Stimulated activated naive B cell treated with anti-CD40 and anti-IgM and Interleukin-4, amounts not matched to agents 10 μg/mL and 1 μg/mL and 100 μg/mL, for 72 hours (primary cell): ENCODE measurements at regions not wholly inside any gene's neighbourhood (a gene's known extent, or its start where the extent isn't known, plus 50 kb on each side); places are given as distances from the start of the nearest gene placed in this dataset.

Source experiments
- ATAC-seq, 2 donors: fragments of 150-1000 bp; cut with Tn5 transposase; replicated peaks; 2 replicates each; pipeline ENCODE4 v1.10.0; 2021; ENCODE audit warnings: moderate library complexity in 1 of 2
- DNase-seq: peaks from one replicate; pipeline ENCODE4 v3.0.0; 2021
- H3K27ac Mint-ChIP-seq: one replicate; pipeline ENCODE4 v1.8.0; 2022; ENCODE audit warnings: mild to moderate bottlenecking, mixed read lengths
- H3K27me3 Mint-ChIP-seq, 2 donors: one replicate each; pipeline ENCODE4 v1.8.0; 2022; ENCODE audit warnings: mixed read lengths in 2 of 2
- H3K36me3 Mint-ChIP-seq, 2 donors: one replicate each; pipeline ENCODE4 v1.8.0; 2022; ENCODE audit warnings: mixed read lengths in 2 of 2, mild to moderate bottlenecking in 1 of 2
- H3K4me1 Mint-ChIP-seq, 2 donors: one replicate each; pipeline ENCODE4 v1.8.0; 2022; ENCODE audit warnings: mixed read lengths in 2 of 2, mild to moderate bottlenecking in 1 of 2
- H3K4me3 Mint-ChIP-seq, 2 donors: one replicate each; pipeline ENCODE4 v1.8.0; 2022; ENCODE audit warnings: mild to moderate bottlenecking in 2 of 2, mixed read lengths in 2 of 2, moderate library complexity in 1 of 2
- H3K9me3 Mint-ChIP-seq, 2 donors: one replicate each; pipeline ENCODE4 v1.8.0; 2022; ENCODE audit warnings: mixed read lengths in 2 of 2, mild to moderate bottlenecking in 1 of 2

DNA sequence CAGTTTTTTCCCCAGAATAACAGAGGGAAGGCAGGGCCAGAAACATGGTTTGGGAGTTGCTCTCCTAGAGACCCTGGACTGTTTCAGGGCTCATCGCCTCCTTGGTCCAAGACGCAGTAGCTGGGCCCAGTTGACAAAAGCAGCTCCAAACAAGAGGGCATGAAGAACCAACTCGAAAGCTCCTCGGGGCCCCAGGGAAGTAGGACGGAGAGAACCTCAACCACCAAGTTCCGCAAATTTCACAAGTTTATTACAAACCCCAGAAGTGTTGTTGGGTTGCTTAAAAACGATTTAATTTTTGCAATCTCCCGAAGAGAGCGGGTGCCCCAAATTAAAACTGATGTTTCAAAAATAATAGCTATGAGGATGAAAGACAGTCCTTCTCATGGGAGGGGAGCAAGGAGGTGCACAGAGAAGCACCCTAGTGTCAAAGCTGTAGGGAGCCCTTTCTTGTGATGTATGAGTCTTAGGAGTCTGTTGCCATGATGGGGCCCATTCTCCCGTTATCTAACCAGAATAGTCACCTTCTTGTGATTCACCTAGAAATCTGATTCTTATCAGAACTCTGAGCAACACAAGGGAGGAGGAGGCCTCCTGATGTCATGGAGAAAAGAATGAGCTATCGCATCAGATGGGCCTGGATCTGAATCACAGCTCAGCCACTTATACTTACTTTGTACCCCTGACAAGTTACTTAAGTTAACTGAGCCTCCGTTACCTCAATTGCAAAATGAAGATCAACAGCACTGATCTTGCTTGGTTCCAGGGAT is 165.7 kb upstream of the IRF2BP2 start:
- no peak for DNase-seq
- Mint-ChIP-seq H3K27me3 (no peaks in the 10 kb centered on the region), H3K4me3 (no peak overlapping the region), H3K27ac (peak overlapping the region; percentile 49), H3K9me3 (peaks cover 0 to 1% of the 10 kb centered on the region in 2 donors), H3K4me1 (peaks cover 15 to 37% of the 10 kb centered on the region in 2 donors), H3K36me3 (peaks cover 3 to 4% of the 10 kb centered on the region in 2 donors)
- ATAC-seq: no peak

DNA sequence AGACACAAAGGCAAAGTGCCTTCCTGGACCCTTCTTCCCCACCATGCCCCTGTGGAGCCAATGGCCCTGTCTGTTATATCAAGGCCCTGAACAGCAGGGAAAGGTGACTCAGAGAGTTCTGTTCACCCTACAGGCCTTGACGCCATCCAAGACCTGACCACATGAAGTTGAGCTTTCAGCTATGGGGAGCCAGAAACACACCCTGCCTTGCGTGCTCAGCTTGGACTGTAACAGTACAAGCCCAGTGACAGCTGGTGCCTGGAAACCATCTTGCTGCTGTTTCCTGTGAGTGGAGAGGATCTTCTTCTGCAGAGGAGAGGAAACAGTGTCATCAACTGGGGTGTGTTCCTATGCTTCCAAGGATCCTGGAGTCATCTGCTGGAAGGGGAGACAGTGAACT is 165.0 kb upstream of the IRF2BP2 start:
- H3K9me3 Mint-ChIP-seq: peaks cover 0 to 1% of the 10 kb centered on the region in 2 donors
- ATAC-seq: no peak
- H3K27me3 Mint-ChIP-seq: no peaks in the 10 kb centered on the region
- peak overlapping the region; percentile 49 for H3K27ac Mint-ChIP-seq
- no peak overlapping the region for H3K4me3 Mint-ChIP-seq
- peaks cover 3 to 4% of the 10 kb centered on the region in 2 donors for H3K36me3 Mint-ChIP-seq
- H3K4me1 Mint-ChIP-seq: peaks cover 19 to 44% of the 10 kb centered on the region in 2 donors
- DNase-seq: no peak

DNA sequence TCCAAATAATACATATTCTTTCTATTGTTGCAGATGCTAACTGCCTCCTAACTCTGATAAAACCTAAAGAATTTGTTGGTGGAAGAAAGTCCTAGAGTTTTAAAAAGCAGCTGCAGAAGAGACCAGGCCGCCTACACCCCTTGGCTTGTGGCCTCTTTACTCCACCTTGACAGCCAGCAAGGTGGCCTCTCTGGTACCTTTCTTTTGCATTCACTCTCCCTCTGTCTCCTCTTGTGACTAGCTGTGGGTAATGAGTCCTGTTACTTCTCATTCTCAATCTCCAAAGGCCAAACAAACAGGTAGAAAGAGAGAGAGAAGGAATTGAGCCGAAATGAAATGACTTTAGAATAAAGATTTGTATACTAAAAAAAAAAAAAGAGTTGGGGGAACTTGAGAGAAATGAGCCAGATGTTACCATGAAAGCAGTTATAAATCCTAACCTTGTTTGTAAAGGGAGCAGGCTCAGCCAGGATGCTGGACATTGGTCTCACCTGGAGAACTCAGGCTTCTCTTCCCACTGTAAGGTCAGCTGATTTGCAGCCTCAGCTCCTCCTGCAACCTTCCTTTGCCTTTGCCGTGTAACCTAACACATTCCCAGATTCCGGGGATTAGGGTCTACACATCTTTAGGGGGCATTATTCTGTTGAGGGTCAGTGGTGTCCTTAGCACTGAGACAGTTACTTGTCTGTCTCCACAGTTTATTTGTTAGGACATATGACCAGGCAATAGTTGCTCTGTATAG is 164.1 kb upstream of the IRF2BP2 start:
- no peak for ATAC-seq
- H3K27me3 Mint-ChIP-seq: no peaks in the 10 kb centered on the region
- H3K4me1 Mint-ChIP-seq: peaks cover 28 to 52% of the 10 kb centered on the region in 2 donors
- no peak for DNase-seq
- H3K36me3 Mint-ChIP-seq: peaks cover 3 to 4% of the 10 kb centered on the region in 2 donors
- peak overlapping the region; percentile 78 for H3K27ac Mint-ChIP-seq
- peaks cover 0 to 1% of the 10 kb centered on the region in 2 donors for H3K9me3 Mint-ChIP-seq
- H3K4me3 Mint-ChIP-seq: no peak overlapping the region

DNA sequence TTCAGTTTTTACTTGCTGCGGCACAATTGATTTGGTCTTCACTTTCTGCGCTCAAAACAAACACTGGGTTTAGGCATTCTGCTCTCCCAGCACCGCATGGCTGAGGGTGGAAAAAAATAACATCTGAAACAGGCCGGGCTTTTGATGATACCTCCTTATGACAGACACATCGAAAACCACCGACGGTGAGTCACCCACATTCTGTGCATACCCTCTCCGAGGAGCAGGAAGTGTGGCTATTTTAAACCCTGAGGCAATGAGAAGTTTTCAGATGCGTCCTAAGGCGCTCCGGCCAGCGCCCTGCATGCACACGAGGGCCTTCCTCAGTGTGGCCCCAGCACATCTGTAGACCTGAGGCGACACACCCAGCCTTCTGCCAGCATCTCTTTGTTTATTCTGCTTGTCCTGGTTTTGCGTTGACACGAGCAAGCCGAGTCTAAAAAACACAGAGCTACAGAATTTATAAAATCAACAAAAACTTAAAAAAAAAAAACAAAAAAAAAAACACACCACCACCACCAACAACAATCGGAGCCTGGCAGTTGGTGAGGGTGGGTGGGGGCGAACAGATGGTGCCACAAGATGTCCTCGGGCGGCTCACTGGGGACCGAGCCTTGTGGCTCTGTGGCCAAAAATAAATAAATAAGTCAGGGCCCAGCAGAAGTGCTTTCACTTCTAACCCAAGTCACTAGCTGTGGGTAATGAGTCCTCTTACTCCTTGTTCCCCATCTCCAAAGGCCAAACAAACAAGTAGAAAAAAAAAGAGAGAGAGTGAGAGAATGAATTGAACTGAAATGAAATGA is 162.6 kb upstream of the IRF2BP2 start:
- Mint-ChIP-seq H3K4me3 (peak overlapping the region; percentile 29 to 51), H3K4me1 (peaks cover 43 to 68% of the 10 kb centered on the region in 2 donors), H3K36me3 (peaks cover 3 to 4% of the 10 kb centered on the region in 2 donors), H3K27me3 (no peaks in the 10 kb centered on the region), H3K27ac (peak overlapping the region; percentile 85), H3K9me3 (peaks cover 0 to 1% of the 10 kb centered on the region in 2 donors)
- DNase-seq: peak; percentile 89
- peak; percentile 85 for ATAC-seq

DNA sequence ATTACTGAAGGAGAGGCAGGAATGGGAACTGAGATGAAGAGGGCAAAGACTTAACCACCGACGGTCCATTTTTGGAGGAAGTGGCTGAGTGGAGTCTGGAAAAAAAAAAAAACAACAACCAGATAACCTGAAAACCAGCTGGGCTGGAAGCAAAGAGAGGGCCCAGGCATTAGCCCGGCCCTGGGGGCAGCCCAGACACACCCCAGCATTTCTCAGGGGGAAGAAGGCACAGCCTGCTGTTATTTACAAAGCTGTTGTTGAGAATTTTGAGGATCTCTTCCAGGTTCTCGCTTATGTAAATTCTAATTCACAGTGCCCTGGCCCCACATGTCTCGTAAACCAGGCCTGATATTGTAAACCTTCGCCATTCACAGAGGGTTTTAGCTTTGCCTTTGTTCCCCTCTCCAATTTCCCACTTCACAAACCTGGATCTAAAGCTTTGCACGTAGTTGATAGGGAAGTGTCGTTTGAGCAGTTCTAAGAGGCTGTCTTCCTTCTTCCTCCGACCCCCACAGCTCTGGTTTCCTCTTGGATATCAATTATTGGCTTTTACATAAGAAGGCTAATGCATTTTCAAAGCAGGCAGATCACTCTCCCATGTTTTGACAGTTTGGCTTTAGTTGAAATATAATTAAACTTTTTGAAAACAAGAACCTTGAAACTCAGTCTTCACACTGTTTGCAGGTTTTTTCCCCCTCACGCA is 161.8 kb upstream of the IRF2BP2 start:
- ATAC-seq: no peak
- Mint-ChIP-seq H3K4me3 (peak overlapping the region; percentile 29 to 51), H3K36me3 (peaks cover 3 to 4% of the 10 kb centered on the region in 2 donors), H3K27me3 (no peaks in the 10 kb centered on the region), H3K4me1 (peaks cover 49 to 70% of the 10 kb centered on the region in 2 donors), H3K27ac (peak overlapping the region; percentile 85), H3K9me3 (peaks cover 0 to 1% of the 10 kb centered on the region in 2 donors)
- no peak for DNase-seq

DNA sequence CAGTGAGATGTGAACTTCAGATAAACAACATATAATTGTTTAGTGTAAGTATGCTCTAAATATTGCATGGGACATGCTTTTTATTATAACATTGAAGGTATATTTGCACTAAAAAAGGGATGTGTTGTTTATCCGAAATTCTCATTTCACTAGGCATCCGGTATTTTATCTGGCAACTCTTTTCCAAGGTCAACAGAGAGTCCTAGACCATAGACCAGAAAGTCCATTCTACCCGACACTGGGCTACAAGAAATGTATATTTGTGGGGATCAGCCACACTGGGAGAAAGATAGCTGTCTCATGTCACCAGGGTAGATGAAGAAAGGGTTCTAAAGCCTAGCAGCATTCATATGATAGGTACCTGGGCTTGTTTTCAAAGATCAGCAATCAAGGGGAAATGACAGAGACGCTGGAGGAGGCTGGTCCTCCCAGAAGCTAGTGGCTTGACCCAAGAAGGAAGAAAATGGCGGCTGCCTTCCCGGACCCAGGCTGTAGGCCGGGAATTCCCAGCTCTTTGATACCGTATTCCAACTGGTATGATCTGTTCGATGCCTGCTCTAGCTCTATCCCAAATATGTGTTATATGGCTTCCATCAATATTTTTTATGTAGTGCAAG is 161.1 kb upstream of the IRF2BP2 start:
- ATAC-seq (no peak), DNase-seq (no peak)
- H3K4me3 Mint-ChIP-seq: peak overlapping the region; percentile 1 to 51
- peaks cover 51 to 70% of the 10 kb centered on the region in 2 donors for H3K4me1 Mint-ChIP-seq
- peaks cover 3 to 4% of the 10 kb centered on the region in 2 donors for H3K36me3 Mint-ChIP-seq
- peak overlapping the region; percentile 85 for H3K27ac Mint-ChIP-seq
- no peaks in the 10 kb centered on the region for H3K27me3 Mint-ChIP-seq
- peaks cover 0 to 1% of the 10 kb centered on the region in 2 donors for H3K9me3 Mint-ChIP-seq

DNA sequence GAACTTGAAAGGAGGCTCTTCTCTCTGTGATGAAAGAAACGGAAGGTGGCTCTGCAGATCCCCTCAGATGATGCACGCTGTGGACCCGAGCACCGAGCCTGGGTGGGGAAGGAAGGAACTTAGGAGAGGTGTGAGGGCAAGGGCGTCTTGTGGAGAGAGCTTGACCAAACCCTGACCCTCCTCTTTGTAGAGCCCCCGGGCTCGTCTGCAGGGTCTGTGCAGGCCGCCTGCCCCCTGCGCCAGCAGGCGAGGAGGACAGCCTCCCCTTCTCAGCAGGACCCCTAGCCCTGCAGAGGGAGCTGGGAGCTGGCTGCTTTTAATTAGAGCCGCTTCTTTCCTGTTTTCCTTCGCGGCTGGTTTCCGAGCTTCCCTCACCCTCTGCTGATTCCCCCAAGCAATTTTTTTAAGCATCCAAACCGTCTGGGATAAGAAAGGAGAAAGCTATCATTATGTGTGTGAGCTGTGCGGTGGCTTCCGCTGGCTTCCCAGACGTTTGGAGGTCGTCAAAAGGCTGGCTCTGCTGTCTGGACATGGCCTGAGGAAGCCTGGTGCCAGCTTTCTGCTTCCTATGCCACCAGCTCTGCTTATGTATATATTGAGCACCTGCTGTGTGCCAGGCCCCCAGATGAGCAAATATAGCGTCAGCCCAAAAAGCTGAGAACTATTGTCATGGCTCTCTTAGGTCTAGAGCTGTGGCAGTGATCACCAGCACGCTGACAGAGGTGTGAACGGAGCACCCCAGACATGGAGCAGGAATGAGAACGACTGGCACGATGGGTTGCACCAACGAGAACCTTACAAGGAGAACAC is 160.2 kb upstream of the IRF2BP2 start:
- DNase-seq: no peak
- peaks cover 0 to 1% of the 10 kb centered on the region in 2 donors for H3K9me3 Mint-ChIP-seq
- peaks cover 58 to 74% of the 10 kb centered on the region in 2 donors for H3K4me1 Mint-ChIP-seq
- H3K4me3 Mint-ChIP-seq: no peak overlapping the region
- no peak for ATAC-seq
- peaks cover 2 to 4% of the 10 kb centered on the region in 2 donors for H3K36me3 Mint-ChIP-seq
- no peaks in the 10 kb centered on the region for H3K27me3 Mint-ChIP-seq
- H3K27ac Mint-ChIP-seq: peak overlapping the region; percentile 75

DNA sequence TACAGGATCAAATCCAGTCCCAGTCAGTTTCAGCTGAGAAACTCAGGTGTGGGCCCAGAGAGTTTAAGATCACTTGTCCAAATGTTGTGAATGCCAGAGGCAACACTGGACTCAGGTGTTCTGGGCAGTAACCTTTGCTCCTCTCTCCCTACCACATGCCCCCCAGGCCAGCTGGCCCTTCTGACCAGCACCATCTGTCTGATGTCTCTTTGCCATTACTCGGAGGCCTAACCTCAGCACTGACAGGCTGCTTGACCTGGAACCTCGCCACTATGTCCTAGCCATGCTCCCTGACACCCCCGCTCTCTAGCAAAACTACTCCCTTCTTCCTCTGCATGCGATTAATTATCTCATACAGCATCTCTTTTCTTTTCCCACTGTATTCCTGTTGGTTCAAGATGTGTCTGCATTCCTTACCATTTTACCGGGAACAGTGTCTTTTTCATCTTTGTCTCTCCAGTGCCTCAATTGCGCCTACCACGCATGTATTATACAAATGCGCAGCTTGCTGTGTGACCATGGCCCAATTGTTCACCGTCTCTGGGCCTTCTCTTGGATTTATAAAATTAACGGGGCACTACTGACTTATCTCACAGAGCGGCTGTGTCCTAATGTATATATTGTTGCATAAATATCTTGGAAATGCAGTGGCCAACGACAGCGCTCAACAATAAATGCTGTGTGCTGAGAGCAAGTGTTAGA is 159.5 kb upstream of the IRF2BP2 start:
- H3K36me3 Mint-ChIP-seq: peaks cover 2 to 4% of the 10 kb centered on the region in 2 donors
- no peak for ATAC-seq
- no peak for DNase-seq
- no peaks in the 10 kb centered on the region for H3K9me3 Mint-ChIP-seq
- peak overlapping the region; percentile 75 for H3K27ac Mint-ChIP-seq
- peak overlapping the region; percentile 6 to 44 for H3K4me3 Mint-ChIP-seq
- H3K4me1 Mint-ChIP-seq: peaks cover 58 to 68% of the 10 kb centered on the region in 2 donors
- H3K27me3 Mint-ChIP-seq: no peaks in the 10 kb centered on the region

DNA sequence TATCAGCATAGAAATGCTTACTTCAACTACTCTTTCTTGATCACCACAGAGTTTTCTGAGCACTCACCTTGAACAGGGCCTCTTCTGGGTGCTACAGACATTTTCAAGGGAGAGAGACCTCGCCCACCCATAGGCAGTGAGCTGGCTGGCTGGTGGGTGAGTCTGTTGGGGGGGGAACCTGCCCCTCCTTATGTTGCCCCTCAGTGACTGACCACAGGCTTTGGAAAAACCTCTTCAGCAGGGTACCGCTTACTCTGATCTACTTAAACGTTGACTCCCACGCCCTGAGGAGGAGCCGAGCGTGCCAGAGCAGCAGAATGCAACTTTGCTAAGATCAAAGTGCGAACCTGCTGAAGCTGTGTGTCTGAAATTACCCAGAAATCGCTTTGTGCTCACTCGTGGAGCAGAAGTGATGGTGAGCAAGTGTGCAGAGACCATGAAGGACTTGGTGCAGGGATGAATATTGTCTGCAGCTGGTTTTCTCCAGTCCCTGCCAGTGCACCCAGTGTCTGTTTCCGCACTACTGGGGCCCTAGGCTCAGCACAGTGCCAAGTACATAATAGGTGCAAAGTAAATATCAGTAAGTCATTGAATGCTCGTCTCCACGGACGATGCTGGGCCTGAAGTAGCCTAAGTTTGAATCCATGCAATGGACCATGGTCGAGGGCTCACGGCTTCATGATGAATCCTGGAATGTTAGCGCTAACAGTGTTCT is 158.7 kb upstream of the IRF2BP2 start:
- peaks cover 61 to 72% of the 10 kb centered on the region in 2 donors for H3K4me1 Mint-ChIP-seq
- DNase-seq (no peak), ATAC-seq (peak; percentile 22 to 39)
- H3K27ac Mint-ChIP-seq: peak overlapping the region; percentile 84
- H3K9me3 Mint-ChIP-seq: no peaks in the 10 kb centered on the region
- peaks cover 2 to 4% of the 10 kb centered on the region in 2 donors for H3K36me3 Mint-ChIP-seq
- no peaks in the 10 kb centered on the region for H3K27me3 Mint-ChIP-seq
- H3K4me3 Mint-ChIP-seq: peak overlapping the region in 1 of 2 donors; percentile 62

DNA sequence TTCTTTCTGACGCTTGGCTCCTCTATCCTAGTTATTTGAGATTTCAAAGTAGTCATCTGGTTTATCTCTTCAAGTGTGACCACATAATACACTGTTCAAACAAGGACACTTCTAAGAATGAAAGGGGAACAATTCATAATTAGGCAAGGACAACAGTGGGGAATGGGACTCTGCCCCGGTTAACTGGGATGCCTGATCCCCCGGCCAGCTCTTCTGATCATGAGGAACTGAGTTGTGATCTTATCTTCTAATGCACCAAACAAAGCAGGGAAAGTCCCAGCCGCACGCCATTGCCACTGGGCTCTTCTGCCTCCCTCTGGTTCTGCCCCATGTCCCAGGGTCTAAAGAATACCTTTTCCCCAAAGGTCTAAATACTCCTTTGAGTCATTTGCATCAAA is 158.2 kb upstream of the IRF2BP2 start:
- ATAC-seq: peak; percentile 50 to 56

DNA sequence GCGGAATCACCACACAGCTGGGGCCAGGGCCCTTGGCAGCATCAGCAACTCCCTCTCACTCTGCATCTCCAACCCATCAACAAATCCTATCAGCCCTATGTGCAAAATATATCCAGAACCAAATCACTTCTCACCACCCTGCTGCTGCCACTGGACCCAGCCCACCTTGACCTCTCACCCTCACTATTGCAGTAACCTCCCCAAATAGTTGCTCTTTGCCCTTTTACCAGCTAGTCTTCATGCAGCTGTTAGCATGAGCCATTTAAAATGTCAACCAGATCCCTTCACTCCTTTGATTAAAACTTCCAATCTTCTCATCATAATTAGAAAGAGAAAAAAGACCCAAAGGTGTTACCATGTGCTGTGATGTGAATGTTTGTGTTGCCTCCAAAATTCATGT is 155.7 kb upstream of the IRF2BP2 start:
- DNase-seq: no peak
- Mint-ChIP-seq H3K36me3 (no peaks in the 10 kb centered on the region), H3K9me3 (peaks cover 0 to 4% of the 10 kb centered on the region in 2 donors), H3K4me1 (peaks cover 48 to 51% of the 10 kb centered on the region in 2 donors), H3K27me3 (no peaks in the 10 kb centered on the region), H3K4me3 (no peak overlapping the region), H3K27ac (no peak overlapping the region)
- no peak for ATAC-seq

More for the DNA sequence above, 158.2 kb upstream of the IRF2BP2 start:
- H3K9me3 Mint-ChIP-seq: no peaks in the 10 kb centered on the region
- H3K36me3 Mint-ChIP-seq: peaks cover 2 to 4% of the 10 kb centered on the region in 2 donors
- no peaks in the 10 kb centered on the region for H3K27me3 Mint-ChIP-seq
- H3K27ac Mint-ChIP-seq: peak overlapping the region; percentile 84
- peaks cover 63 to 72% of the 10 kb centered on the region in 2 donors for H3K4me1 Mint-ChIP-seq
- peak; percentile 64 for DNase-seq
- peak overlapping the region in 1 of 2 donors; percentile 62 for H3K4me3 Mint-ChIP-seq

DNA sequence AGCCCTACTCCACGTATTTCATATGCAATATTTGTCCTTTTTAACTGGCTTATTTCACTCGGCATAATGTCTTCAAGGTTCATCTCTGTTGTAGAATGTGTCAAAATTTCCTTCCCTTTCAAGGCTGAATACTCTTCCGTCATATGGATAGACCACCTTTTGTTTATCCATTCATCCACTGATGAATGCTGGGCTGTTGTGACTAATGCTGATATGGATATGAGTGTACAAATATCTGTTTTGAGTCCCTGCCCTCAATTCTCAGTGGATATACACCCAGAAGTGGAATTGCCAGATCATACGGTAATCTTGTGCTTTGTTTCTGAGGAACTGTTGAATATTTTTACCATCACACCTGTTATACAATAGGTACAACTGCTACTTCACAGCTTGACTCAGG is 155.2 kb upstream of the IRF2BP2 start:
- H3K27me3 Mint-ChIP-seq: no peaks in the 10 kb centered on the region

More for the DNA sequence above, 155.2 kb upstream of the IRF2BP2 start:
- Mint-ChIP-seq H3K9me3 (peaks cover 0 to 4% of the 10 kb centered on the region in 2 donors), H3K4me3 (no peak overlapping the region), H3K4me1 (peaks cover 47 to 48% of the 10 kb centered on the region in 2 donors), H3K27ac (peak overlapping the region; percentile 3), H3K36me3 (no peaks in the 10 kb centered on the region)
- ATAC-seq (peak in 1 of 2 donors; percentile 45), DNase-seq (no peak)
